Middle frontal gyrus (tissue), 1 donor: ENCODE measurements at regions not wholly inside any gene's neighbourhood (a gene's known extent, or its start where the extent isn't known, plus 50 kb on each side); places are given as distances from the start of the nearest gene placed in this dataset.
"Not testable (repeated sequence)": the region's sequence is repeated elsewhere in the genome, so short reads cannot be mapped to it uniquely, and the experiment has no call there.

Source experiments
- DNase-seq: peaks from one replicate; pipeline ENCODE4 v3.0.0-alpha.2; 2015; ENCODE audit warnings: low spot score; ENCODE audit errors: extremely low spot score

DNA sequence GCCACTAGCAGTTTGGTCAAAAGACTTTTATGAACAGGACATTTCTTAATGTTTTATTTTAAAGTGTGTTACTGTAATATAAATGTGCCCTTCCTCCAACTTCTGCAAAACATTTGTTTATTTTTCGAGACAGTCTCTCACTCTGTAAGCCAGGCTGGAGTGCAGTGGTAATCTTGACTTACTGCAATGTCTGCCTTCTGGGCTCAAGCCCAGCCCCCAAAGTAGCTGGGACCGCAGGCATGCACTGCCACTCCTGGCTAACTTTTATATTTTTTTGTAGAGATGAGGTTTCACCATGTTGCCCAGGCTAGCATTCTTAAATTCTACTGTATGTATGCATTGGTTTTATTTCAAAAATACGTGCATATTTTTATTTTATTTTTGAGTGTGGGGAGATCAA, 1201.9 kb downstream of the STIM2 start:
- no peak for DNase-seq

- DNase-seq: no peak
Measured at GRCh38 chr4:28073860-28074555, 1213.4 kb downstream of the STIM2 start.

- DNase-seq: no peak
Measured at GRCh38 chr4:28075401-28075956, 1214.8 kb downstream of the STIM2 start.

- DNase-seq: not testable (repeated sequence)
Measured at GRCh38 chr4:28077203-28077602, 1216.6 kb downstream of the STIM2 start.

- DNase-seq: no peak
Measured at GRCh38 chr4:28082686-28083390, 1222.2 kb downstream of the STIM2 start.

DNA sequence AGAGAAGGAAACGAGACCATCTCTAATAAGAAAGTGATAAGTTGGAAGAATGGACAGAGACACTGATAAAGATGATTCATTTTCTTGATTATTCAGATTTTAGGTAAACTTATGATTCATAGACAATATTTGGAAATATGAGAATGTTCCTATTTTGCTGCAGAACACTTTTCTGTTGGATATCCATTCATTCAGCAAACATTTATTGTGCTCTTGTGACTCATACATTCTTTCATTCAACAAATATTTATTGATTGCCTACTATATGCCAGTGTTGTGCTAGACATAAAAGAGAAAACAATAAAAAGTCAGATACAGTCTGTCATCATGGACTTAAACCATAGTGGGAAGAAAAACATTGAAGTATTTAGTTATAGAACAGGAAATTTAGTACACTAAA, 1232.0 kb downstream of the STIM2 start:
- DNase-seq: no peak

GRCh38 chr4:28093071-28093470, 1232.4 kb downstream of the STIM2 start:
- DNase-seq: no peak

DNA sequence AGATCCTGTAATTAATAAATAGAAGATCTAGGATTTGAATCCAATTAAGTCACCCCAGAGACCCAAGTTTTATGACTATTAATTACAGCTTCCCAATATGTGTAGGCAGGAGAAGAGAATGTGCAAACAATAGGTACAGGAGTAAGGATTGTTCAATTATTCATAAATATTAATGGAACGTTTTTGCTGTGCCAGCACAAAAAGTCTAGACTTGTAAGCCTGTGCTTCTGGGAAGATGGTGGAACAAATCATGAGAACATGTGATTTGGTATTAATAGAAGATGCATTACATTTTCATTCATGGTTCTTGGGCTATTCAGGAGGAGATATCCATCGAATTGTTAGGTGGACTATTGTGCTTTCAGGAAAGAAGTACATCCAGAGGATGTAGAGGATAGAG, 1240.9 kb downstream of the STIM2 start:
- DNase-seq: no peak

DNA sequence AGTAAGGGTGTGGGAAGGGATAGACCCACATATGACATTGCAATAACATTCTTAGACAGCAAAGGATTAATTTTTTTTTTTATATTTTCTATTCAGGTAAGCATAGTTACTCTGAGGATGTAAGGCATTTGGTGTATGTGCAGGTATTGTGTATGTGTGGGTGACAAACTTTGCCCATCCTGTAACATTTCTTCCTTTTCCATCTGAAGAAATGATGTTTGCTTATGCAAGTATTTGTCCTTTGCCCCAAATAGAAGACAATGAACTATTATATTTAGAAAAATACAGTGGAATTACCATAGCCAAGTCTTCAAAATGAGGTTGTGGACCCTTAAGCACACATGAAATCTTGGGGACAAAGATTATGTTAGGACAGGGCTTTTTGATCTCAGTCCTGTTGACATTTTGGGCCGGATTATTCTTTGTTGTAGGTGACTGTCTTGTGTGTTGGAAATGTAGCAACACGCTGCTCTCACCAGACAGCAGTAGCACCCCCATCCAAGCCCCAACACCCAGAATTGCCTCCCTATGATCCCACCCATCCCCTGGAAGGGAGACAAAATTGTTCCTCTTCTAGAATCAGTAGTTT, 1244.7 kb downstream of the STIM2 start:
- DNase-seq: no peak

GRCh38 chr4:28106155-28106554, 1245.5 kb downstream of the STIM2 start:
- DNase-seq: no peak

GRCh38 chr4:28109801-28110200, 1249.2 kb downstream of the STIM2 start:
- no peak for DNase-seq

- DNase-seq: not testable (repeated sequence)
Measured at GRCh38 chr4:28112691-28113335, 1252.2 kb downstream of the STIM2 start.

- not testable (repeated sequence) for DNase-seq
Measured at GRCh38 chr4:28113586-28113985, 1252.9 kb downstream of the STIM2 start.

GRCh38 chr4:28116526-28117083, 1256.0 kb downstream of the STIM2 start:
- DNase-seq: not testable (repeated sequence)

- DNase-seq: no peak
Measured at GRCh38 chr4:28117084-28117682, 1256.5 kb downstream of the STIM2 start.

- DNase-seq: no peak
Measured at GRCh38 chr4:28146191-28146590, 1285.5 kb downstream of the STIM2 start.

DNA sequence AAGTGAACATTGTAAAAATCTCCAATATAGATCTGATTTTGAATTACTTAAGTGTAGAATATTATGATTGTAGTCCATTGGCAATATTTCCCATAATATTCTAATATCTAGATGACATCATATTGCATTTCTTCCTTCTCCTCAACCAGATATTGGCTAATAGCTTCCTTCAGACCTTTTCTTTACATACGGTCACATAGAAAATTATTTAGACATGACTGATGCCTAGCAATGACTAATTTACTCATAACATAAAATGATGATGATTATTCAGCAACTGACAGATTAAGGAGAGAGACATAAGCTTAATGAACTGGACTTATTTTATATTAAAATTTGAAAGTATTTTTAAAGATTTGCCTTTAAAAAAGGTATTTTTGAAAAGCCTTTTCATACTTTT, 1287.6 kb downstream of the STIM2 start:
- no peak for DNase-seq

- DNase-seq: no peak
Measured at GRCh38 chr4:28149762-28150161, 1289.1 kb downstream of the STIM2 start.

DNA sequence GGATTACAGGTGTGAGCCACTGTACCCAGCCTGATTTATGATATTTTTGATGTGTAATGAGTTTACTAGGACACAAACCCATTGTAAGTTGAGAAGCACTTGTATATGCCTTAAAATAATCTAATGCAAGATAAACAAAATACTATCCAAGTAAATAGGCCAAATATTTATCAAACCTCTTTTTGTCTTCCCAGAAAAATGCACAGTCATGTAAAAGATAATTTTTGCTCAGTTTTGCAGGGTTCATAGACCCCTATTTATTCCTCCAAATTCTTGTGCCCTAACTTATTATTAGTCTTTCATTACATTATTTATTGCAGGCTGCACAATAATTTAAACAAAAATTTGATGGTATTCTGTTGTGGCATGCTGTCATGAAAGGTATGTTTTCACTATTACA, 1290.7 kb downstream of the STIM2 start:
- DNase-seq: no peak

GRCh38 chr4:28167411-28167810, 1306.8 kb downstream of the STIM2 start:
- DNase-seq: no peak

- no peak for DNase-seq
Measured at GRCh38 chr4:28176942-28177341, 1316.3 kb downstream of the STIM2 start.
